Sigmoid colon (tissue), 6 donors: ENCODE measurements at regions not wholly inside any gene's neighbourhood (a gene's known extent, or its start where the extent isn't known, plus 50 kb on each side); places are given as distances from the start of the nearest gene placed in this dataset.

Source experiments
- DNase-seq: peaks from one replicate; pipeline ENCODE4 v3.0.0-alpha.2; 2019
- H3K27ac ChIP-seq, 4 donors: fragments of 200-600 bp; sonication (generic); one replicate each; pipeline ENCODE4 v1.5.1; 2016 to 2019; ENCODE audit warnings: mild to moderate bottlenecking in 1 of 4
- H3K27me3 ChIP-seq, 3 donors: fragments of 200-600 bp; sonication (generic); one replicate each; pipeline ENCODE4 v1.5.1; 2019; ENCODE audit warnings: mild to moderate bottlenecking in 1 of 3
- H3K36me3 ChIP-seq, 4 donors: fragments of 200-600 bp; sonication (generic); one replicate each; pipeline ENCODE4 v1.5.1; 2016 to 2019
- H3K4me1 ChIP-seq, 4 donors: fragments of 200-600 bp; sonication (generic); one replicate each; pipeline ENCODE4 v1.5.1; 2017 to 2019
- H3K4me3 ChIP-seq, 4 donors: fragments of 200-600 bp; sonication (generic); one replicate each; pipeline ENCODE4 v1.5.1; 2017 to 2019; ENCODE audit warnings: mild to moderate bottlenecking in 2 of 4, moderate library complexity in 1 of 4
- H3K9me3 ChIP-seq, 4 donors: fragments of 200-600 bp in 3 of 4; sonication (generic) in 3 of 4; one replicate each; pipeline versions ENCODE4 v1.5.1 to v1.6.1; 2013 to 2019
- CTCF ChIP-seq, 4 experiments: fragments of 450-650 bp in 3 of 4; fragments of 200-600 bp in 1 of 4; IDR thresholded peaks; one replicate each; pipeline ENCODE4 v1.5.1; 2016 to 2019; ENCODE audit warnings: antibody characterized with exemption in 4 of 4, mild to moderate bottlenecking in 3 of 4, moderate library complexity in 2 of 4
- EP300 ChIP-seq, 4 donors: sonication (generic); formaldehyde crosslinking; IDR thresholded peaks; one replicate each; pipeline ENCODE4 v1.6.1; 2017; ENCODE audit warnings: antibody characterized with exemption in 4 of 4
- POLR2A ChIP-seq, 2 donors: fragments of 450-650 bp; IDR thresholded peaks; one replicate each; pipeline ENCODE4 v1.6.1; 2016; ENCODE audit warnings: antibody characterized with exemption in 2 of 2, mild to moderate bottlenecking in 2 of 2, moderate library complexity in 2 of 2
- POLR2AphosphoS5 ChIP-seq, 4 donors: sonication (generic); formaldehyde crosslinking; IDR thresholded peaks; one replicate each; pipeline ENCODE4 v1.6.1; 2017; ENCODE audit warnings: antibody characterized with exemption in 4 of 4
- WGBS, 2 donors: extraction: QIAGEN DNeasy Blood & Tissue Kit; methylation state at CpG; one replicate each; pipeline ENCODE4 v1.1.7; 2013; 5-methylcytosine and 5-hydroxymethylcytosine counted together
- intact Hi-C: fragments of 100-400 bp; cut with DNase I; formaldehyde crosslinking; loops from one replicate; pipeline ENCODE4 v1.15.1; 2023
- donor health status: healthy with polysubstance abuse.
- donor health status: healthy.

- TF ChIP-seq EP300 (IDR thresholded peaks at IDR 0.05) (no peak), CTCF (IDR thresholded peaks at IDR 0.05) (no peak), POLR2A (IDR thresholded peaks at IDR 0.05) (no peak), POLR2AphosphoS5 (IDR thresholded peaks at IDR 0.05) (no peak)
- H3K4me1 ChIP-seq = peaks cover 0 to 5% (median 0%) of the 10 kb centered on the region in 4 donors
- H3K27me3 ChIP-seq = peaks cover 0 to 11% (median 0%) of the 10 kb centered on the region in 3 donors
- WGBS, 2 donors = 73 to 84% methylated on average over 10 of the region's 10 CpGs
- H3K27ac ChIP-seq = no peak overlapping the region
- H3K36me3 ChIP-seq = no peaks in the 10 kb centered on the region
- intact Hi-C loops = no loop called here
- no peaks in the 10 kb centered on the region for H3K9me3 ChIP-seq
- DNase-seq = no peak
- no peak overlapping the region for H3K4me3 ChIP-seq
Observed at GRCh38 chr16:73287859-73288405, 240.0 kb upstream of the ZFHX3 start.

- Histone ChIP-seq H3K27ac (no peak overlapping the region), H3K4me1 (peaks cover 0 to 5% (median 0%) of the 10 kb centered on the region in 4 donors), H3K36me3 (no peaks in the 10 kb centered on the region), H3K4me3 (no peak overlapping the region), H3K27me3 (peaks cover 0 to 11% (median 0%) of the 10 kb centered on the region in 3 donors), H3K9me3 (no peaks in the 10 kb centered on the region)
- WGBS, 2 donors = 87% methylated on average over 14 of the region's 14 CpGs
- DNase-seq = no peak
- TF ChIP-seq POLR2A (IDR thresholded peaks at IDR 0.05) (no peak), CTCF (IDR thresholded peaks at IDR 0.05) (no peak), EP300 (IDR thresholded peaks at IDR 0.05) (no peak), POLR2AphosphoS5 (IDR thresholded peaks at IDR 0.05) (no peak)
- intact Hi-C loops = no loop called here
Observed at GRCh38 chr16:73286346-73287267, 238.7 kb upstream of the ZFHX3 start.

- 69 to 78% methylated on average over 15 of the region's 15 CpGs for WGBS, 2 donors
- peaks cover 0 to 5% (median 0%) of the 10 kb centered on the region in 4 donors for H3K4me1 ChIP-seq
- TF ChIP-seq POLR2AphosphoS5 (IDR thresholded peaks at IDR 0.05) = no peak
- TF ChIP-seq POLR2A (IDR thresholded peaks at IDR 0.05) = no peak
- TF ChIP-seq EP300 (IDR thresholded peaks at IDR 0.05) = no peak
- no peak for TF ChIP-seq CTCF (IDR thresholded peaks at IDR 0.05)
Observed at GRCh38 chr16:73285436-73286201, 237.7 kb upstream of the ZFHX3 start.

GRCh38 chr16:73280388-73280787 is 232.5 kb upstream of the ZFHX3 start:
- Histone ChIP-seq H3K4me1 (no peaks in the 10 kb centered on the region), H3K36me3 (no peaks in the 10 kb centered on the region), H3K4me3 (no peak overlapping the region), H3K27me3 (no peaks in the 10 kb centered on the region), H3K27ac (no peak overlapping the region), H3K9me3 (no peaks in the 10 kb centered on the region)
- intact Hi-C loops = no loop called here
- 92 to 97% methylated on average over 2 of the region's 2 CpGs for WGBS, 2 donors
- TF ChIP-seq CTCF (IDR thresholded peaks at IDR 0.05) = no peak
- no peak for TF ChIP-seq POLR2A (IDR thresholded peaks at IDR 0.05)
- TF ChIP-seq EP300 (IDR thresholded peaks at IDR 0.05) = no peak
- no peak for TF ChIP-seq POLR2AphosphoS5 (IDR thresholded peaks at IDR 0.05)
- no peak for DNase-seq

More at GRCh38 chr16:73285436-73286201, 237.7 kb upstream of the ZFHX3 start:
- Histone ChIP-seq H3K4me3 (no peak overlapping the region), H3K36me3 (no peaks in the 10 kb centered on the region), H3K27ac (no peak overlapping the region), H3K27me3 (peaks cover 0 to 11% (median 0%) of the 10 kb centered on the region in 3 donors), H3K9me3 (no peaks in the 10 kb centered on the region)
- intact Hi-C loops = no loop called here
- no peak for DNase-seq
